ENCODE measurements at regions not wholly inside any gene's neighbourhood (a gene's known extent, or its start where the extent isn't known, plus 50 kb on each side); places are given as distances from the start of the nearest gene placed in this dataset.
"Not testable (repeated sequence)": the region's sequence is repeated elsewhere in the genome, so short reads cannot be mapped to it uniquely, and the experiment has no call there.

DNA sequence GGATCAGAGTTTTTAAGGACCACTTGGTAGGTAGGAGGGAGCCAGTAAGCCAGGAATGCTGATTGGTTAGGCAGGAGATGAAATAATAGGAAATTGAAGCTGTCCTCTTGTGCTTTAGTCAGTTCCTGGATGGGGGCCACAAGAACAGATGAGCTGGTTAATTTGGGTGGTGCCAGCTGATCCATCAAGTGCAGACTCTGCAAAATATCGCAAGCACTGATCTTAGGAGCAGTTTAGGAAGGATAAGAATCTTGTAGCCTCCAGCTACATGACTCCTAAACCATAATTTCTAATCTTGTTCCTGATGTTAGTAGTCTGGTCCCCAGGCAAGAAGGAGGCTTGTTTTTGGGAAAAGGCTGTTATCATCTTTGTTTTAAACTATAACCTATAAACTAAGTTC lies 117.9 kb upstream of the GPR12 start:
- Mint-ChIP-seq H3K9me3 (peaks cover 10% of the 10 kb centered on the region), H3K4me1 (no peaks in the 10 kb centered on the region), H3K27ac (no peak overlapping the region), H3K27me3 (peaks cover 30% of the 10 kb centered on the region), H3K4me3 (no peak overlapping the region), H3K36me3 (no peaks in the 10 kb centered on the region)
- ATAC-seq = no peak

DNA sequence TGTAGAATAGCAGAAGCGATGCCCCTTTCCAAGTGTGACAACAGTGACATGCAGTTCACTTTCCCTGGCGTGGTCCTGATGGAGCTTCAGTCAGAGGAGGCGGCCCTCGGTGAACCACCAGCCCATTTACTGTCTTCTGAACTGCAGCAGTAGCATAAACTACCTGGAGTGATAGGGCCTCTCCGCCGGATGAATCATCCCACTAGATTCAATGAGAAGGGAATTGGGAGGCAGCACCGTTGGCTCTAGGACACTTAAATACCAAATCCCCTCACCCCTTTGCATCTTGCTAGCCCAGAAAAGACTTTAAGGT lies 112.8 kb upstream of the GPR12 start:
- H3K9me3 Mint-ChIP-seq = peaks cover 10% of the 10 kb centered on the region
- no peaks in the 10 kb centered on the region for H3K36me3 Mint-ChIP-seq
- no peak for ATAC-seq
- H3K27me3 Mint-ChIP-seq = peaks cover 29% of the 10 kb centered on the region
- no peak overlapping the region for H3K27ac Mint-ChIP-seq
- no peak overlapping the region for H3K4me3 Mint-ChIP-seq
- H3K4me1 Mint-ChIP-seq = no peaks in the 10 kb centered on the region

DNA sequence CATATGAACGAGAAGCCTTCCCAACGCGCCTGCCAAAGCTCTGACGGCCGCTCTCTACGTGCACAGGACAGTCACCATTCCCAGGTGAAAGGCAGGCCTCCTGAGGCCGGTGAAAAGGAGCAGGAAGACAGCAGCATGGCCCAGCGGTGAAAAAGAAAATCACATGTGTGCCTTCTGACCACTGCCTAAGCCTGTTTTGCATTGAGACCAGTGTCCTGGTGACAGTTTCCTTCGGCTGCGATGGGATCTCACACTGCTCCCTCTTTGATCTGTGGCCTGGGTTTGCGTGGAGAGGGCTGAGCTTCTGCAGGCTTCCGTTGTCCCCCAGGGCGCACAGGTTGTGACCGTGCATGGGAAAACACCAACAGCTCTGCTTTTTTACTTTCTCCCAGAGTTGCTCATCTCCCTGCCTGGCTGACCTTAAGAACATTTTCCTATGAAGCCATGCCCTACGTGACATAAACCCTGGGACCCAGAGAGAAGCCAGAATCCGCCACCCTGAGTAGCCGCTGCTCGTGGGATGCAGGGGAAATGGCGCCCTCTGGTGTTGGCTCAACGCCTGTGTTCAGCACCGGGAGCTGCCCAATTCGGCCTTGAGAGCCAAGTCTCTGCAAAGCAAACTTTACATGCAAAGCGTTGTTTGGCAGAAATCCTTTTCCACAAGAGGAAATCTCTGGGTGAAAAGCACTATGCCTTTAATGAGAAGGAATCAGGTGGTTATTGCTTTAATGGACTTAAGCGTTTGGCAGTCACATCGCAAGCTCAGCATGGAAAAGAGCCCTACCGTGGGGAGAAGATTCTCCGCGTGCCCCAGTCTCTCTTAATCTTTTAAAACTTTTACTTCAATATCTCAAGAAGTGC lies 112.2 kb upstream of the GPR12 start:
- Mint-ChIP-seq H3K4me1 (no peaks in the 10 kb centered on the region), H3K36me3 (no peaks in the 10 kb centered on the region), H3K4me3 (no peak overlapping the region), H3K9me3 (peaks cover 7% of the 10 kb centered on the region), H3K27me3 (peaks cover 23% of the 10 kb centered on the region), H3K27ac (no peak overlapping the region)
- ATAC-seq = no peak

DNA sequence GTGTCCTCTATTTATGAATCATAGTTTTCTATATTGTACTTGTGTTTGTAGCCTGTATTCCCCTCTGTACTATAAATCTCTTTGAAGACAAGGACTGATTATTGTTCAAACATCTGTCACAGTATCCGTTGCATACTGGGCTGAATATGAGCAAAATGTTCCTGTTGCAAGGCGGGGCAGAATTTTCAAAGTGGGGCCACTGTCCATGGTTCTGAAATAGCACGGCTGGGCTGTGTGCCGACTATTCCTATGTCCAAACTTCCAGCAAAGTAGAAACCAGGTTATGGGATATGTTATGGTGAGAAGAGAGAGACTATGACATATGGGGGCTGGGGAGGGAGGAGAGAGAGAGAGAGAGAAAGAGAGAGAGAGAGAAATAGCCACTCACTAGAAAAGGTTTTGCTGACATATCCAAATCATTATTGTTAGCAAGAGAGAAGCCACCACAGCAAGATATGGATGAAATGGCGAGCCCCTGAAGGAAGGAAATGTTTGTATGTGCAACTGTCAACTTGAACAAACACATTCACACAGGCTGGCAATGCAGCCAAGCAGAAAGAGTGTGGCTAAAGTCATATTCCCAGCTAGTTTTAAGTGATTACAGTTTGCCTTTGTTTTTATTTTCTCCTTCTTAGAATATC lies 107.0 kb upstream of the GPR12 start:
- no peaks in the 10 kb centered on the region for H3K9me3 Mint-ChIP-seq

DNA sequence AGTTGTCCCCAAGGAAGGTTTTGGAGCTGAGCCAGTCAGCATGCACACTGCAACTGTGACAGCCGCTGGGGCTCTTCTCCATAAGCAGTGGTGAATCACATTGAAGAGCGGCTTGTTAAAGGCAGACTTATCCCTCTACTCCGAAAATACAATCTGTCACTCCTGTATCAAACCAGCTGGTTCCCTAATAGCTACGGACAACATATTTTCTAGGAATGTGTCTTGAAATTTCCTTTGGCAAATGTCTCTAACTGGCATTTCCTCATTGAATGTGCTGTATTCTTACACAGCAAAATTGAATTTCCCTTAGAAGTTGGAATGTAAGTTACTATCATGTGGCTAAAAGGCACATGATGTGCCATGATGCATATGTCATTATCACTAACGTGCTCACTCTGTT lies 104.0 kb upstream of the GPR12 start:
- H3K4me3 Mint-ChIP-seq = no peak overlapping the region
- no peak overlapping the region for H3K27ac Mint-ChIP-seq
- H3K4me1 Mint-ChIP-seq = no peaks in the 10 kb centered on the region
- no peaks in the 10 kb centered on the region for H3K36me3 Mint-ChIP-seq
- no peak for ATAC-seq
- H3K9me3 Mint-ChIP-seq = no peaks in the 10 kb centered on the region
- peaks cover 35% of the 10 kb centered on the region for H3K27me3 Mint-ChIP-seq

More for the DNA sequence above, 107.0 kb upstream of the GPR12 start:
- ATAC-seq = no peak
- Mint-ChIP-seq H3K4me3 (no peak overlapping the region), H3K27ac (no peak overlapping the region), H3K27me3 (peaks cover 16% of the 10 kb centered on the region), H3K4me1 (no peaks in the 10 kb centered on the region), H3K36me3 (no peaks in the 10 kb centered on the region)

DNA sequence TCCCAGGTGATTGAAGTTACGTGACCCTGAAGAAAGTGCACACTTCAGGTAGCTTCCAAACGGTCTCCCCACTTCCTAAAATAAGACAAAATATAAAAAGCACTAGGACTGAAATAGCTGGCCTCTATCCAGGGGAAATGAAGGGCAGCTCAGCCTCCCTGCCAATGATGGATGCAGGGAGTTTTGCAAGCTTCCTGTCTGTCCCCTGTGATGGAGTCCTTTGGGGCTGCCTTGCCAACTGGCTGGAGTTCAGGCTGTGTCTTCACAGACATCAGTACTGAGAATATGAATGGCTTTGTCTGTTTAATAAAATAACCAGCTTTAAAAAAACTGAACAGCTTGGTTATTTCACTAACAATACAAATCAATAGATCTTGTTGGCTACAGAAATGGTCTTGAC lies 101.4 kb upstream of the GPR12 start:
- Mint-ChIP-seq H3K4me1 (no peaks in the 10 kb centered on the region), H3K27ac (no peak overlapping the region), H3K27me3 (peaks cover 45% of the 10 kb centered on the region), H3K36me3 (no peaks in the 10 kb centered on the region), H3K4me3 (no peak overlapping the region), H3K9me3 (no peaks in the 10 kb centered on the region)
- no peak for ATAC-seq

DNA sequence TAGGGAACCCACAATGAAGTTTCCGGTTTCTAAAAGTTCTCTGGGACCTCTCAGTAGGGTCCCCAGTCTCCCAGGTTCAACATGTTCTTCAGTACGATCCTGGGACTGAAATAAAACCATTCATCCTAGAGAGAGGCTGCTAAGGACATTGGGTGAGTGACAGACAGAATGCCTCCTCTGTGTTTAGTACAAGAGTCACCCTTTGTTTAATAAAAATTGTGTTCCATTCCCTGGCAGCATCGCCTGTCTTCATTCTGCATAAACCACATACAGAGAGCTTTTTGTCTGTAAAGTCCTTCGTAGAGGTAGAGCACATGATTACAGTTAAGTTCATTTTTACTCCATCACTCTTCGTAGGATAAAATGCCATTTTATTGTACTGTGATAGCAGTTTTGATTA lies 95.3 kb upstream of the GPR12 start:
- no peaks in the 10 kb centered on the region for H3K36me3 Mint-ChIP-seq
- H3K4me1 Mint-ChIP-seq = no peaks in the 10 kb centered on the region
- H3K27me3 Mint-ChIP-seq = peaks cover 68% of the 10 kb centered on the region
- H3K9me3 Mint-ChIP-seq = peaks cover 3% of the 10 kb centered on the region
- ATAC-seq = no peak
- no peak overlapping the region for H3K27ac Mint-ChIP-seq
- H3K4me3 Mint-ChIP-seq = no peak overlapping the region

DNA sequence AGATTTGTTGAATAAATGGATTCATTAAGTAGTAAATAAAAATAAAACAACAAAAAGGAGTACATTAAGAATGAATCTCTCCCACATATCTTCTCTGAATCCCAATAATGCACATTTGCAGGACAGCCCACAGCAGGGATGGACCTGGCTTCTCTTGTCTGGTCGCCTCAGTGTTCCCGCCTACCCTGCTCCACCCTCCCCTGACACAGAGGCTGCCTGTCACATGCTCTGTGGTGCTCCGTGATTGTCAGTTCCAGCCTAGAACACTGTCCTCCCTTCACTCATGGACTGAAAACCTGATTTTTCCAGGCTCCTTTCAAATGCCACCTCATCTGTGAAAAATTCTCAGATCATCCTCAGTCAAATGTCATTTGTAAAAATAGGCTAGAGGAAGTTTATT lies 94.5 kb upstream of the GPR12 start:
- Mint-ChIP-seq H3K4me1 (no peaks in the 10 kb centered on the region), H3K4me3 (no peak overlapping the region), H3K27me3 (peaks cover 68% of the 10 kb centered on the region), H3K9me3 (peaks cover 3% of the 10 kb centered on the region), H3K36me3 (no peaks in the 10 kb centered on the region), H3K27ac (no peak overlapping the region)
- no peak for ATAC-seq

DNA sequence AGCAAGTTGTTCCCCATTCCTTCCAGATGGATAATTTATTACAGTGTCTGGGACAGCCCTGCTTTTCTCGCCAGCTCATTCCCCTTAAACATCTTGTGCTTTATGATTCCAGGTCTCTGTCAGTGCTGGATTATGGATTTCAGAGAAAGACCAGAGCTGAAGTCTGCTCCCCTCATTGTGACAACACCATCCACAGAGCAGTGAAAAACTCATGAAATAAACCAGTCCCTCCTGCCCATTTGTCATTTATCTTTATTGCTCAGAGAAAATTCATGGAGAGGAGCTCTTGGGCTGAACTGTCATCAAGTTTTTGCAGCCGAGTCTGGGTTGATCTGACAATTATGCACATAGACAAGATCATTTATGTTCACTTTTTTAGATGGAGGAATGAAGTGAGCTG lies 92.7 kb upstream of the GPR12 start:
- Mint-ChIP-seq H3K4me3 (no peak overlapping the region), H3K36me3 (no peaks in the 10 kb centered on the region), H3K27ac (no peak overlapping the region), H3K4me1 (no peaks in the 10 kb centered on the region), H3K27me3 (peaks cover 58% of the 10 kb centered on the region), H3K9me3 (peaks cover 3% of the 10 kb centered on the region)
- no peak for ATAC-seq

DNA sequence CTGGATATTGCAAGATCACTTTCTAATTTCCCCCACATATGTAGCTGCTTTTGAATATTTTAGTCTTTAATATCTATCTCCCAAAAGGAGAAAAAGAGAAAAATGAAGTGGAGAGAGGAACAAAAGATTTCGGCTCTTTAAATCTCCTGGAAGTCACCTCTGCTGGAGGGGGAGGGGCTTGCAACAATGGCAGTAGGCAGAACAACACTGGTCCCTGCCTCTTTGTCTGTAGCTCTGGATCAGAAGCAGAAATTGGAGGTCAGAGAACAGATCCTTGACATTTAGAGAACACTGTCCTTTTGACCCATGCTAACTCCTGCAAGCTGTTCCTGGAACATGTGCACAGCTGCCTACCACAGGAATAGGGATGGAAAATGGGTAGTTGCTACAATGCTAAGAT lies 86.7 kb upstream of the GPR12 start:
- Mint-ChIP-seq H3K9me3 (peaks cover 6% of the 10 kb centered on the region), H3K4me3 (no peak overlapping the region), H3K27ac (no peak overlapping the region), H3K36me3 (no peaks in the 10 kb centered on the region), H3K4me1 (no peaks in the 10 kb centered on the region), H3K27me3 (peaks cover 52% of the 10 kb centered on the region)
- no peak for ATAC-seq

DNA sequence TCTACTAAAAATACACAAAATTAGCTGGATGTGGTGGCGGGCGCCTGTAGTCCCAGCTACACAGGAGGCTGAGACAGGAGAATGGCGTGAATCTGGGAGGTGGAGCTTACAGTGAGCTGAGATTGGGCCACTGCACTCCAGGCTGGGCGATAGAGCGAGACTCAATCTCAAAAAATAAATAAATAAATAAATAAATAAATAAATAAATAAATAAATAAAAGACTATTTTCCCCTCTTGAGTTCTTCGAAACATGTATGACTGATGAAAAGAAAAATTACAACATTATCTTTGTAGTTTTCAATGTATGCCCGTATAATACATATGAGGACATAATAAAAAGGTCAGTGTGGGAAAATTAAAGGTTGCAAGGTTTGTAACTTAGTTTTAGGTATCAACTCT lies 84.5 kb upstream of the GPR12 start:
- not testable (repeated sequence) for H3K9me3 Mint-ChIP-seq, H3K4me3 Mint-ChIP-seq, H3K36me3 Mint-ChIP-seq, H3K27ac Mint-ChIP-seq, ATAC-seq, H3K4me1 Mint-ChIP-seq
- H3K27me3 Mint-ChIP-seq = peaks cover 33% of the 10 kb centered on the region

DNA sequence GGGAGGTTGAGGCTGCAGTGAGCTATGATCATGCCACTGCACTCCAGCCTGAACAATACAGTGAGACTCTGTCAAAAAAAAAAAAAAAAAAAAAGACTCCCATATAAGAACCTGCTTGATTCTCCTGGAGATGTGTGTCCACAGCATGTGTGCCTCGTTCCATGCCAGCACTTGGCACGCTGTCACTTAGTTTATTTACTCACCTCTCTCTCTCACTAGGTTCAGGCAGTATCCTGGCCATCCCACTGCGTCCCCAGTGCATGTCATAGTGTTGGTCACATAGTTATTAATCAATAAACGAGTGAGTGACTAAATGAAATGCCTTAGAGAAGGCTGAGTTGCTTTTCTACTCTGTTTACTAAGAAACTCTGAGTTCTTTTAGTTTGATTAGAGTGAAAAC lies 79.1 kb upstream of the GPR12 start:
- ATAC-seq = no peak
- no peak overlapping the region for H3K4me3 Mint-ChIP-seq
- H3K36me3 Mint-ChIP-seq = no peaks in the 10 kb centered on the region
- no peaks in the 10 kb centered on the region for H3K9me3 Mint-ChIP-seq
- H3K4me1 Mint-ChIP-seq = no peaks in the 10 kb centered on the region
- H3K27me3 Mint-ChIP-seq = peaks cover 19% of the 10 kb centered on the region
- H3K27ac Mint-ChIP-seq = no peak overlapping the region

DNA sequence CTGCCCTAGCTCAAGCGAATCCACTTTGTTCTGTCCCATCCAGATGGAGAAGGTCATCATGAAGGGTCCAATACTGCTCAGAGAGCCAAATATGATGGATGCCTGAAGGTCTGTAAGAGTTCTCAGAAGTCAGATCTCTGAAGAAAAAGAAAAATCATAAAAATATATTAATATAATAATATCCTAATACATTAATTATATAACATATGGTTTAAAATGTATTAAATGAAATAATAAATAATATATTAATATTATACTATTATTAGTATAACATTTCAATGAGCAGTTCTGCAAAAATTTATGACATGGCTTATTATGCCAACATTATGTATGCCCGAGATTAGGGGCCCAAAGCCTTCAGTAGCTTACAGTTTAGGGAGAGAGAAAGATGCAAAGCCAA lies 78.2 kb upstream of the GPR12 start:
- H3K9me3 Mint-ChIP-seq = no peaks in the 10 kb centered on the region
- H3K27ac Mint-ChIP-seq = no peak overlapping the region
- H3K4me3 Mint-ChIP-seq = no peak overlapping the region
- H3K36me3 Mint-ChIP-seq = no peaks in the 10 kb centered on the region
- peaks cover 22% of the 10 kb centered on the region for H3K27me3 Mint-ChIP-seq
- no peaks in the 10 kb centered on the region for H3K4me1 Mint-ChIP-seq
- no peak for ATAC-seq

DNA sequence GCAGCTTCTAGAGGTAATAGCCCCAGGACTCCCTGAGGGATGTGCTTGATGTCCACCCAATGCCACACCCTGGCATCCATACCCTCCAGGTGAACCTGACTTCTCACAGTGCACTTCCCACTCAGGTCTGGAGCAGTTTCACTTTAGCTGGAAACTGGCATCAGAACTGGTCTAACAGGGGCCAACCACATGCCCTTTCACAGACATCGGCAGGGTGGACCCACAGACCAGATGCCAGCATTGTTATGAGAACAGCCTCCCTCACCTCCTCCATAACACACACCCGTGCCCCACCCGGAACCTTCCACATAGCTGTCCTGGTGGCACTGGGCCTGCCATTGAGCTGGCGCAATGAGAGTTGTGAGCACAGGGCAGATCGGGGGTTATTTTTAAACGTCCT lies 77.4 kb upstream of the GPR12 start:
- peaks cover 30% of the 10 kb centered on the region for H3K27me3 Mint-ChIP-seq
- no peak overlapping the region for H3K4me3 Mint-ChIP-seq
- H3K27ac Mint-ChIP-seq = no peak overlapping the region
- no peaks in the 10 kb centered on the region for H3K9me3 Mint-ChIP-seq
- no peak for ATAC-seq
- no peaks in the 10 kb centered on the region for H3K36me3 Mint-ChIP-seq
- H3K4me1 Mint-ChIP-seq = no peaks in the 10 kb centered on the region

DNA sequence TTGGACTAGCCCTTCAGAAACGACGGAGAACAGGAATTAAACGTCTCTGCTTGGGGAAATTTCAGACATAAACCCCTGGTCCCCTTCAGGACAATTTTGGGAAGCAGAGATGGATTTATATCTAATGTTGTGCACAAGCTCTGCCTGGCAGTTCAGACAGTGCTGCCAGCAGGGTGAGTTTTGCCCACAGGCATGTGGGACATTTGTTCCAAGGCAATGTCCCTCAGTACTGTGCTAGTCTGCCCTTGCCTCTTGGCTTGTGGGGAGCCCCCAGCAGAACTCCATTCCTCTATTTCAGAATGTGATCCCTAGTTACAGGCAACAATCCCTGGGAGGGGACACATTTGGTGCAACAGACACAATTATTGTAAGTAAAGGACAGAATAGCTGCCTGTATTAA lies 76.5 kb upstream of the GPR12 start:
- Mint-ChIP-seq H3K4me1 (no peaks in the 10 kb centered on the region), H3K27me3 (peaks cover 35% of the 10 kb centered on the region), H3K36me3 (no peaks in the 10 kb centered on the region), H3K9me3 (no peaks in the 10 kb centered on the region), H3K4me3 (no peak overlapping the region), H3K27ac (no peak overlapping the region)
- ATAC-seq = no peak

DNA sequence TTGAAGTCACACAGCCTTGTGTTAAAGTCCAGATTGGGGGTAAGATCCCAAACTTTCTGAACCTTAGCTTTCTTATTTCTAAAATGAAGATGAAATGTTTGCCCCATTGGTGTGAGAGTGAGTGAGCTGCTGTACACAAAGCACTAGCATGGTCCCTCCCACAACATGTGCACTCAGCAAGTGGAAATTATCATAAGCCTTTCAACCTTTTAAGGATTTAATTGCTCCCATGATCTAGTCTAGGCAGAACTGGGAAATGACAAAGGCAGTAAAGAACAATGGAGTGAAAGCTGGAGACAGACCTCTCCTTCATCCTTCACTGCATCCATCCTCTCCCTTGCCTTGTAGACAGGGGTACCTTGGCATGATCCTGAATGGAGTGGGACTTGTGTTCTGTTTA lies 76.0 kb upstream of the GPR12 start:
- ATAC-seq = no peak
- Mint-ChIP-seq H3K9me3 (no peaks in the 10 kb centered on the region), H3K27ac (no peak overlapping the region), H3K27me3 (peaks cover 40% of the 10 kb centered on the region), H3K4me3 (no peak overlapping the region), H3K36me3 (no peaks in the 10 kb centered on the region), H3K4me1 (no peaks in the 10 kb centered on the region)

Measured in stimulated activated memory B cell treated with anti-CD40 and anti-IgM and Interleukin-4, amounts not matched to agents 10 μg/mL and 1 μg/mL and 100 μg/mL, for 72 hours (primary cell).